ENCODE measurements at regions not wholly inside any gene's neighbourhood (a gene's known extent, or its start where the extent isn't known, plus 50 kb on each side); places are given as distances from the start of the nearest gene placed in this dataset.
"Not testable (repeated sequence)": the region's sequence is repeated elsewhere in the genome, so short reads cannot be mapped to it uniquely, and the experiment has no call there.

GRCh38 chr6:144795022-144795421, 509.9 kb downstream of the UTRN start:
- in situ Hi-C loops (cut with HindIII; ENCODE audit: low sequenced_read_pairs), result not testable (repeated sequence)

GRCh38 chr6:144796070-144796469, 510.9 kb downstream of the UTRN start:
- in situ Hi-C loops (cut with HindIII; ENCODE audit: low sequenced_read_pairs), result no loop called here

GRCh38 chr6:144797881-144798589, 512.9 kb downstream of the UTRN start:
- in situ Hi-C loops (cut with HindIII; ENCODE audit: low sequenced_read_pairs), result no loop called here

GRCh38 chr6:144804246-144804790, 519.2 kb downstream of the UTRN start:
- in situ Hi-C loops (cut with HindIII; ENCODE audit: low sequenced_read_pairs), result no loop called here

- in situ Hi-C loops (cut with HindIII; ENCODE audit: low sequenced_read_pairs), result no loop called here
Measured at GRCh38 chr6:144805049-144805448, 519.9 kb downstream of the UTRN start.

- in situ Hi-C loops (cut with HindIII; ENCODE audit: low sequenced_read_pairs), result no loop called here
Measured at GRCh38 chr6:144806222-144806621, 521.1 kb downstream of the UTRN start.

GRCh38 chr6:144809120-144809519, 524.0 kb downstream of the UTRN start:
- in situ Hi-C loops (cut with HindIII; ENCODE audit: low sequenced_read_pairs), result no loop called here

GRCh38 chr6:144809969-144810368, 524.8 kb downstream of the UTRN start:
- in situ Hi-C loops (cut with HindIII; ENCODE audit: low sequenced_read_pairs), result no loop called here

GRCh38 chr6:144811140-144811539, 526.0 kb downstream of the UTRN start:
- in situ Hi-C loops (cut with HindIII; ENCODE audit: low sequenced_read_pairs), result no loop called here

GRCh38 chr6:144816936-144817335, 531.8 kb downstream of the UTRN start:
- in situ Hi-C loops (cut with HindIII; ENCODE audit: low sequenced_read_pairs), result no loop called here

- in situ Hi-C loops (cut with HindIII; ENCODE audit: low sequenced_read_pairs), result no loop called here
Measured at GRCh38 chr6:144820270-144820669, 535.1 kb downstream of the UTRN start.

- in situ Hi-C loops (cut with HindIII; ENCODE audit: low sequenced_read_pairs), result no loop called here
Measured at GRCh38 chr6:144823131-144823530, 538.0 kb downstream of the UTRN start.

- in situ Hi-C loops (cut with HindIII; ENCODE audit: low sequenced_read_pairs), result no loop called here
Measured at GRCh38 chr6:144824018-144824417, 538.9 kb downstream of the UTRN start.

- in situ Hi-C loops (cut with HindIII; ENCODE audit: low sequenced_read_pairs), result no loop called here
Measured at GRCh38 chr6:144834426-144835038, 549.4 kb downstream of the UTRN start.

GRCh38 chr6:144835322-144835973, 550.3 kb downstream of the UTRN start:
- in situ Hi-C loops (cut with HindIII; ENCODE audit: low sequenced_read_pairs), result no loop called here

GRCh38 chr6:144840619-144841018, 555.5 kb downstream of the UTRN start:
- in situ Hi-C loops (cut with HindIII; ENCODE audit: low sequenced_read_pairs), result no loop called here

- in situ Hi-C loops (cut with HindIII; ENCODE audit: low sequenced_read_pairs), result no loop called here
Measured at GRCh38 chr6:144843701-144844100, 558.6 kb downstream of the UTRN start.

GRCh38 chr6:144844596-144844995, 559.5 kb downstream of the UTRN start:
- in situ Hi-C loops (cut with HindIII; ENCODE audit: low sequenced_read_pairs), result no loop called here

GRCh38 chr6:144845186-144845585, 560.1 kb downstream of the UTRN start:
- in situ Hi-C loops (cut with HindIII; ENCODE audit: low sequenced_read_pairs), result no loop called here

- in situ Hi-C loops (cut with HindIII; ENCODE audit: low sequenced_read_pairs), result no loop called here
Measured at GRCh38 chr6:144847916-144848315, 562.8 kb downstream of the UTRN start.

GRCh38 chr6:144849920-144850319, 564.8 kb downstream of the UTRN start:
- in situ Hi-C loops (cut with HindIII; ENCODE audit: low sequenced_read_pairs), result no loop called here

GRCh38 chr6:144853603-144854002, 568.5 kb downstream of the UTRN start:
- in situ Hi-C loops (cut with HindIII; ENCODE audit: low sequenced_read_pairs), result no loop called here
